PC-9 (cell line): ENCODE measurements at regions not wholly inside any gene's neighbourhood (a gene's known extent, or its start where the extent isn't known, plus 50 kb on each side); places are given as distances from the start of the nearest gene placed in this dataset.

Experiments used
- BruUV-seq: library from RNA; stranded (reverse); fragments of 400-500 nt; replicated peaks from 2 replicates; lab custom pipeline; 2021; lab: Mats Ljungman, UMichigan
- CTCF ChIA-PET: fragments of 300-600 bp; sonication (Branson Sonifier 250); formaldehyde crosslinking; loops from one replicate; lab custom pipeline; 2022; ENCODE audit warnings: antibody characterized with exemption; lab: Charles Lee
- POLR2A ChIA-PET: fragments of 300-600 bp; sonication (Branson Sonifier 250); formaldehyde crosslinking; loops from one replicate; lab custom pipeline; 2022; ENCODE audit warnings: antibody characterized with exemption; ENCODE audit not compliant: unreplicated experiment; lab: Charles Lee
- DNase-seq, 2 experiments: peaks; one replicate each; pipeline versions ENCODE4 v3.0.0 to v3.0.0-alpha.2; 2015 to 2022; ENCODE audit warnings: mixed read lengths in 1 of 2
- H2AFZ ChIP-seq: fragments of 200-600 bp; sonication (generic); 2 replicates; pipeline ENCODE4 v1.8.1; 2017; ENCODE audit warnings: antibody characterized with exemption
- H3F3A ChIP-seq: fragments of 200-600 bp; sonication (generic); 2 replicates; pipeline ENCODE4 v1.8.1; 2017; ENCODE audit warnings: antibody characterized with exemption, mild to moderate bottlenecking, low read depth; ENCODE audit not compliant: insufficient read depth
- H3K27ac ChIP-seq: fragments of 200-600 bp; sonication (generic); 2 replicates; pipeline ENCODE4 v1.6.1; 2016; ENCODE audit warnings: mixed run types
- H3K27me3 ChIP-seq: fragments of 200-600 bp; sonication (generic); 2 replicates; pipeline ENCODE4 v1.6.1; 2016; ENCODE audit warnings: low read depth, mixed run types; ENCODE audit not compliant: insufficient read depth
- H3K36me3 ChIP-seq: fragments of 200-600 bp; sonication (generic); 2 replicates; pipeline ENCODE4 v1.6.1; 2016; ENCODE audit warnings: low read depth, mixed run types
- H3K4me1 ChIP-seq: fragments of 200-600 bp; sonication (generic); replicated peaks from 2 replicates; pipeline ENCODE4 v1.6.1; 2016; ENCODE audit warnings: mixed run types; ENCODE audit not compliant: insufficient read depth
- H3K4me2 ChIP-seq: fragments of 200-600 bp; sonication (generic); 2 replicates; pipeline ENCODE4 v1.6.1; 2017; ENCODE audit warnings: mixed run types
- H3K4me3 ChIP-seq: fragments of 200-600 bp; sonication (generic); 2 replicates; pipeline ENCODE4 v1.6.1; 2016; ENCODE audit warnings: mixed run types
- H3K79me2 ChIP-seq: fragments of 200-600 bp; sonication (generic); 2 replicates; pipeline ENCODE4 v1.6.1; 2017; ENCODE audit warnings: low read depth, mixed run types
- H3K9me2 ChIP-seq: fragments of 200-600 bp; sonication (generic); 2 replicates; pipeline ENCODE4 v1.8.1; 2017; ENCODE audit warnings: mild to moderate bottlenecking; ENCODE audit not compliant: insufficient read depth
- H3K9me3 ChIP-seq: fragments of 200-600 bp; sonication (generic); 2 replicates; pipeline ENCODE4 v1.8.1; 2016; ENCODE audit warnings: low read depth; ENCODE audit not compliant: insufficient read depth
- H4K20me1 ChIP-seq: fragments of 200-600 bp; sonication (generic); 2 replicates; pipeline ENCODE4 v1.8.1; 2017; ENCODE audit not compliant: insufficient read depth
- CTCF ChIP-seq: fragments of 200-600 bp; sonication (generic); conservative IDR thresholded peaks from 2 replicates; pipeline ENCODE4 v1.6.1; 2017; ENCODE audit warnings: mixed run types, antibody characterized with exemption, mild to moderate bottlenecking, moderate library complexity
- EZH2 ChIP-seq: fragments of 200-600 bp; sonication (generic); IDR thresholded peaks from 2 replicates; pipeline ENCODE4 v1.8.0; 2017; ENCODE audit warnings: antibody characterized with exemption, low read depth
- intact Hi-C: fragments of 100-400 bp; cut with micrococcal nuclease; formaldehyde crosslinking; loops from one replicate; pipeline ENCODE4 v1.10.0; 2022; ENCODE audit not compliant: unreplicated experiment

- DNase-seq: no peak
- Histone ChIP-seq H3K27ac (no peak overlapping the region), H3K4me1 (peaks cover 98% of the 10 kb centered on the region), H4K20me1 (no peaks in the 10 kb centered on the region), H3K27me3 (no peaks in the 10 kb centered on the region), H3K79me2 (peaks cover 21% of the 10 kb centered on the region; the same call in 1 of the 2 replicates), H3K36me3 (no peaks in the 10 kb centered on the region), H3K9me3 (no peaks in the 10 kb centered on the region), H3K9me2 (no peaks in the 10 kb centered on the region), H3F3A (peaks cover 73% of the 10 kb centered on the region), H2AFZ (no peak overlapping the region), H3K4me2 (no peak overlapping the region), H3K4me3 (no peak overlapping the region)
- intact Hi-C loops: loop anchor here (5.0 kb wide), 1 partner anchor 53 kb away; no protein-coding TSS in a partner anchor
- BruUV-seq: no TSS peak
- TF ChIP-seq EZH2 (no peak), CTCF (no peak)
- CTCF ChIA-PET: no interaction called here
- POLR2A ChIA-PET: no interaction called here
Measured at GRCh38 chr2:55114082-55114481, 63.8 kb upstream of the RTN4 start.

- Histone ChIP-seq H2AFZ (peak overlapping the region; percentile 49; the same call in 1 of the 2 replicates), H3K79me2 (peaks cover 28% of the 10 kb centered on the region; the same call in 1 of the 2 replicates), H3K4me2 (peak overlapping the region; percentile 69), H3K27me3 (no peaks in the 10 kb centered on the region), H3K4me1 (peaks cover 98% of the 10 kb centered on the region), H4K20me1 (no peaks in the 10 kb centered on the region), H3K27ac (peak overlapping the region; percentile 75), H3K9me3 (no peaks in the 10 kb centered on the region), H3F3A (peaks cover 78% of the 10 kb centered on the region), H3K36me3 (no peaks in the 10 kb centered on the region), H3K4me3 (no peak overlapping the region), H3K9me2 (no peaks in the 10 kb centered on the region)
- DNase-seq: no peak
- intact Hi-C loops: loop anchor here (5.0 kb wide), 1 partner anchor 55 kb away; no protein-coding TSS in a partner anchor
- ChIA-PET POLR2A (interaction anchor here (0.7 to 1.3 kb wide), 3 partner anchors 20 to 62 kb away, joined by 3 to 16 read pairs (median 5); partner anchors contain the start of gene RTN4), CTCF (interaction anchor here (0.6 to 1.3 kb wide), 2 partner anchors 12 to 64 kb away, joined by 3 read pairs; no protein-coding TSS in a partner anchor)
- TSS peak; percentile 75 for BruUV-seq
- TF ChIP-seq EZH2 (no peak), CTCF (no peak)
Measured at GRCh38 chr2:55112229-55113031, 62.2 kb upstream of the RTN4 start.

GRCh38 chr2:55111570-55112228, 61.4 kb upstream of the RTN4 start:
- Histone ChIP-seq H3K27ac (peak overlapping the region; percentile 75), H3K9me2 (no peaks in the 10 kb centered on the region), H2AFZ (peak overlapping the region; percentile 49; the same call in 1 of the 2 replicates), H3K79me2 (peaks cover 28% of the 10 kb centered on the region; the same call in 1 of the 2 replicates), H3K36me3 (no peaks in the 10 kb centered on the region), H3K27me3 (no peaks in the 10 kb centered on the region), H3K4me2 (peak overlapping the region; percentile 69), H4K20me1 (no peaks in the 10 kb centered on the region), H3K9me3 (no peaks in the 10 kb centered on the region), H3K4me3 (peak overlapping the region; percentile 11; the same call in 1 of the 2 replicates), H3F3A (peaks cover 78% of the 10 kb centered on the region), H3K4me1 (peaks cover 98% of the 10 kb centered on the region)
- BruUV-seq: TSS peak; percentile 89
- POLR2A ChIA-PET: interaction anchor here (0.7 to 1.3 kb wide), 2 partner anchors 20 to 61 kb away, joined by 5 to 16 read pairs; partner anchors contain the start of gene RTN4
- TF ChIP-seq CTCF (no peak), EZH2 (no peak)
- CTCF ChIA-PET: interaction anchor here (0.6 to 1.3 kb wide), 2 partner anchors 11 to 63 kb away, joined by 3 read pairs; no protein-coding TSS in a partner anchor
- intact Hi-C loops: loop anchor here (5.0 kb wide), 1 partner anchor 56 kb away; no protein-coding TSS in a partner anchor
- DNase-seq: peak; percentile 77 to 96
